Stimulated activated CD4-positive, alpha-beta T cell treated with anti-CD3 and anti-CD28 coated beads, Interleukin-4, amount 100 ng/mL, for 48 hours (primary cell): ENCODE measurements at regions not wholly inside any gene's neighbourhood (a gene's known extent, or its start where the extent isn't known, plus 50 kb on each side); places are given as distances from the start of the nearest gene placed in this dataset.

ENCODE experiments used
- DNase-seq, 2 donors: peaks; one replicate each; pipeline ENCODE4 v3.0.0-alpha.2; 2020; ENCODE audit warnings: low read depth in 2 of 2

GRCh38 chr3:117181222-117181621 is 471.6 kb downstream of the TUSC7 start:
- DNase-seq = no peak

- no peak for DNase-seq
Measured at GRCh38 chr3:117184574-117184973, 475.0 kb downstream of the TUSC7 start.

- DNase-seq = no peak
Measured at GRCh38 chr3:117191245-117191644, 481.7 kb downstream of the TUSC7 start.

GRCh38 chr3:117192888-117193287 is 483.3 kb downstream of the TUSC7 start:
- DNase-seq = no peak

GRCh38 chr3:117193390-117193789 is 483.8 kb downstream of the TUSC7 start:
- no peak for DNase-seq

- no peak for DNase-seq
Measured at GRCh38 chr3:117195034-117195433, 485.5 kb downstream of the TUSC7 start.

GRCh38 chr3:117200962-117201361 is 491.4 kb downstream of the TUSC7 start:
- DNase-seq = no peak

- no peak for DNase-seq
Measured at GRCh38 chr3:117201901-117202774, 492.6 kb downstream of the TUSC7 start.

GRCh38 chr3:117217355-117217754 is 507.8 kb downstream of the TUSC7 start:
- DNase-seq = no peak

GRCh38 chr3:117217760-117218316 is 508.3 kb downstream of the TUSC7 start:
- no peak for DNase-seq

- DNase-seq = no peak
Measured at GRCh38 chr3:117218641-117219048, 509.1 kb downstream of the TUSC7 start.

GRCh38 chr3:117219296-117219695 is 509.7 kb downstream of the TUSC7 start:
- no peak for DNase-seq

- no peak for DNase-seq
Measured at GRCh38 chr3:117226932-117227331, 517.4 kb downstream of the TUSC7 start.

- no peak for DNase-seq
Measured at GRCh38 chr3:117228466-117228865, 518.9 kb downstream of the TUSC7 start.

GRCh38 chr3:117230924-117231323 is 521.3 kb downstream of the TUSC7 start:
- no peak for DNase-seq

GRCh38 chr3:117234331-117234730 is 524.8 kb downstream of the TUSC7 start:
- no peak for DNase-seq

- no peak for DNase-seq
Measured at GRCh38 chr3:117235304-117235703, 525.7 kb downstream of the TUSC7 start.

- no peak for DNase-seq
Measured at GRCh38 chr3:117238806-117239205, 529.2 kb downstream of the TUSC7 start.

GRCh38 chr3:117243657-117244056 is 534.1 kb downstream of the TUSC7 start:
- DNase-seq = no peak

- DNase-seq = no peak
Measured at GRCh38 chr3:117246771-117247555, 537.4 kb downstream of the TUSC7 start.

- no peak for DNase-seq
Measured at GRCh38 chr3:117248153-117248552, 538.6 kb downstream of the TUSC7 start.

GRCh38 chr3:117252208-117252607 is 542.6 kb downstream of the TUSC7 start:
- DNase-seq = no peak

GRCh38 chr3:117252651-117253050 is 543.1 kb downstream of the TUSC7 start:
- DNase-seq = no peak
